Left kidney (tissue), 1 donor: ENCODE measurements at regions not wholly inside any gene's neighbourhood (a gene's known extent, or its start where the extent isn't known, plus 50 kb on each side); places are given as distances from the start of the nearest gene placed in this dataset.

Source experiments
- DNase-seq: peaks from one replicate; pipeline ENCODE4 v3.0.0-alpha.2; 2013

- no peak for DNase-seq
Measured at GRCh38 chr16:85173981-85174751, 61.9 kb upstream of the CIBAR2 start.

DNA sequence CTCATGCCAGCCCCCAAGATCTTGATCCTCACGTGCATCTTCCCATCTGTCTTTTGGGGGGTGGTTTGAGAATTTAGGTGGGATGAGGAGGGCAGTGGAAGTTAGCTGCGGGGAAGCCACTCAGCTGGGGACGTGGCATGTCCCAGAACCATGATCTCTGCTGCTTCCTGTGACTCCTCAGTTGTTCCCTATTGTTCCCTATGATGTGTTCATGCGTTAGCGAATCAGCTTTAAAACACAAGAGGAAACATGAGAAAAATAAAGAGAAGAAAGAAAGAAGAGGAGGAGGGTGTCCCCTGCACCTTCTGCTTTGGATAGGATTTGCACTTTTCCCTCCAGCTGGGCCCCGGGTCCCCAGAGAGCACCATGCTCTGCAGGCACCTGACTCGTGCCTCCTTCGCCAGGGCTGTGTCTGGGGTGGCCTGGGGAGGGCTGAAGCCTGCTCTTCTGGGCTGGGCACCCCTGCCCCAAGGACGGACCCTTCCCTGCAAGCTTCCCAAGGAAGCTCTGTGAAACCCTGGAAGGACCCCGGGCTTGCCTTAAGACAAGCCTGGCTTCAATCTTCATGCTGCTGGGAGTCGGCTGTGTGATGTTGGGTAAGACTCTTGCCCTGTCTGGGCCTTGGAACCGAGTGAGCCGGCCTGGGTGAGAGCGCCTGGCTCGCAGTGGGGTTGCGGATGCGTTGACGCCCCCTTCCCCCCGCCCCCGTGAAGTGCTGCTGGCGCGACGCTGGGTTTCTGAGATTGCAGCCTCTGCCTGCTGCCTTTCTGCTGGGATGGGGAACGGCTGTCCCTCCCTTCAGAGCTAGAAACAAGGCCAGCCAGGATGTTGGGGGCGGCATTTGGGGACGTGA, 62.8 kb upstream of the CIBAR2 start:
- DNase-seq, result no peak

GRCh38 chr16:85175724-85176233, 63.5 kb upstream of the CIBAR2 start:
- DNase-seq, result no peak

- DNase-seq, result no peak
Measured at GRCh38 chr16:85176541-85177447, 64.5 kb upstream of the CIBAR2 start.

- DNase-seq, result no peak
Measured at GRCh38 chr16:85177448-85177846, 65.2 kb upstream of the CIBAR2 start.

- no peak for DNase-seq
Measured at GRCh38 chr16:85178006-85178591, 65.8 kb upstream of the CIBAR2 start.

DNA sequence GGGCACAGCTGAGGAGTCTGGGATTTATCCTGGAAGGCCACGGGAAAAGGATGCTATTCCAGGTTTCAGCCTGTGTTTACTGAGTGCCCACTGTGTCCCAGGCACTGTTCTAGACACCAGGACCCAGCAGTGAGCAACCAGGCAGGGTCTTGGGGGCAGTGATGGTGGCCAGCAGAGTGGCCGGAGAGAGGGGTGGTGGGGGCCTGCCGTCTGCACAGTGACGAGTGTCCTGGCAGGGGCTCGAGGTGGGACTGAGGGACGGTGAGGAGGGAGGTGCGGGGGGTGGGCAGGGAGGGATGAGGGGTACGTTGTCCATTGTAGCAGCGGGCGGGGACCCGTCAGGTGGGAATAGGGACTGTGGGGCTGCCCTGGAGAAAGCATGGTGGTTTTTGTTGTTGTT, 66.3 kb upstream of the CIBAR2 start:
- DNase-seq, result no peak

DNA sequence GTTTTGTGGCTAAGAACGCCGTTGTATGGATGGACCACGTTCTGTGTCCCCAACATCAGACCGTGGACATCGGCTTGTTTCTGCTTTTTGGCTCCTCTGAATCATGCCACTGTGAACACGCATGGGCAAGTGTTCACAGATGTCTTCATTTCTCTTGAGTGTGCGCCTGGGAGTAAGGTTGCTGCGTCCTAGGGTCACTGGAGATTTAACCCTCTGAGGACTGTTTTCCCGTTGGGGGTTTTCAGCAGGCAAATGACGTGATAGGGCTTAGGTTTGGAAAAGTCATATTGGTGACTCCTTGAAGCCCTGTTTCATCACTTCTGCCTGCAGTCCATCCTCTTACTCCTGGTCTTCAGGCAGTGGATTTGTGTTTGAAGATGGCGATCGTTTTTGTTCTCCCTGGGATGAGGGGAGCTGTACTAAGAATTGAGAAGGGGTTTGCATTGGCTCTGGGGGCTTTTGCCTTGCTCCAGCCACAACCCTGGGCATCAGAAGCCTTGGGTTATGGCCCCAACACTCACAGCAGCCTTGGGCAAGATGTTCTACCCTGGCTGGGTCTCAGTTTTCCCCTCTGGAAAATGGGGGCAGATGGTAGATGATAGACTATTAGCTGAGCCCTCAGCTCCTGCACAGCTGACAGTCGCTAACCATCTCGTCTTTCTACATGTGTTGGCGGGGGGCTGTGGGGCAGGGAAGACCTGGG, 67.2 kb upstream of the CIBAR2 start:
- no peak for DNase-seq

DNA sequence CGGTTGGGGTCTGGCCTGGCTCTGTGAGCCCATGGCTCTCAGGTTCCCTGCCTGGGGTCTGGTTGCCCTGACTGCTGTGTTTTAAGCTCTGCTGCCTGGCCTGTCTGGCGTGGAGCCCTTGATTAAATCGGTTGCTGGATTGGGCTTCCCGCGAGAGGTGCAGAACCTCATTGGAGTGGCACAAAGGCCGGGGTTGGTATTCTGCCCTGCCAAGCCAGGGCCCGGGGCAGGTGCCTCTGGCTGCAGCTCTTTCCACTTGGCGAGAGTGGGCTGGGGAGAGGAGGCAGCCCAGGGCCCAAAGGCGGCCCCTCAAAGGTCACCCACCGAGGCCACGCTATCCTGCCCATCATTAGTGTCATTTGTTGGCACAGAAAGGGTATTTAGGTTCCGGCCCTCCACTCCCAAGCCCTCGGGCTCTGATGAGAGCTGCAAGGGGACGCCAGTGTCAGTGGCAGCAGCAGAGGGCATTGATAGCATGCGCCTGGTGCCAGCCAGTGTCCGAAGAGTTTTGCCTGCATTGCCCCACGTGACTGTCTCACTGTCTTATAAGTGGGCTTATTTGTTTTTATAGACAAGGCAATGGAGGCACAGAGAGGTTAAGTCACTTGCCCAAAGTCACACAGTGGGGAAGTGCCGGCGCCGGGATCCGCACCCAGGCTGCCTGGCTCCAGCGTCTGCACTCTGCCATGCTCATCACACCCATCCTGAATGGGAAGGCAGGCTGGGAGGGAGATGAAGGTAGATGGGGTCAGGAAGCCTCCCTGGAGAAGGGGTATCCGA, 68.0 kb upstream of the CIBAR2 start:
- no peak for DNase-seq

DNA sequence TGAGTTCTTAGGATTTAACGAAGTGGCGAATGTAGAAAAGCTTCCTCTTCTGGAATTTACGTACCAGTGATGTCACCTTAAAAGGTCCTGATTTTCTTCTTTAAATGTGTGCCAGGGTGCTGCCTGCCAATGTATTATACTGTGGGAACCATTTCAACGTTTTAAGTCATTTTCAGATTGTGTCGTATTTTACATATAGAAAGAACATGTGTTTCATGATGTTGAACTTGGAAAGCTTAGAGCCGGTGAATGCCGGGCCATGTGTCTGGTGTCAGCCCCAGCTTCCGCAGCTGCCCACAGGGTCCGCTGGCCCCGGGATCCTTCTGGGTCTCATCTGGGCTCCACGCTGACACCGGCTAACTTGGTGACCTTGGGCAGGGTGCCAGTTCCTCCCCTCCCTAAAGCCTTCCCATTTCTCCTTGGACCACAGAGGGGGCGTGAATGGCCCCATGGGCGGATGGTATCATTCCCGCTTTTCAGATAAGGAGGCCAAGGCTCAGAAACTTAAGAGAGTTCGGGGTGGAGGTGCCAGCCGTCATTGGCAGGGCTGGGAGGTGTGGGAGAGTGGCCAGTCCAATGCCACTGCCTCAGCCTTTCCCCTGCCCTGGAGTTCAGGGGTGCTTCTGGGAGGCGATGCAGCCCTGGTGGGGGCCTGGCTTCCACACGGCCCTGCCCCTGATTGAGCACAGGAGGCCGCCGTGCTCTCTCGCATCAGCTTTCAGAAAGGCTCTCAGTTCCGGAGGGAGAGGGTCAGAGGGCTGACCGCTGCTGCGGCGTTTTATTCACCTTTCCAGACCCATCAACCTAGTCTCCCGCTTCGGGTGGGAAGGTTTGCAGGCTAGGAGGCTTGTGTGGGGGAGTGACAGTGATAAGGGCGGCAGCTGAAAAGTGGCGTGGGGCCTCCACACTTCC, 68.8 kb upstream of the CIBAR2 start:
- no peak for DNase-seq

- no peak for DNase-seq
Measured at GRCh38 chr16:85181739-85182129, 69.5 kb upstream of the CIBAR2 start.

DNA sequence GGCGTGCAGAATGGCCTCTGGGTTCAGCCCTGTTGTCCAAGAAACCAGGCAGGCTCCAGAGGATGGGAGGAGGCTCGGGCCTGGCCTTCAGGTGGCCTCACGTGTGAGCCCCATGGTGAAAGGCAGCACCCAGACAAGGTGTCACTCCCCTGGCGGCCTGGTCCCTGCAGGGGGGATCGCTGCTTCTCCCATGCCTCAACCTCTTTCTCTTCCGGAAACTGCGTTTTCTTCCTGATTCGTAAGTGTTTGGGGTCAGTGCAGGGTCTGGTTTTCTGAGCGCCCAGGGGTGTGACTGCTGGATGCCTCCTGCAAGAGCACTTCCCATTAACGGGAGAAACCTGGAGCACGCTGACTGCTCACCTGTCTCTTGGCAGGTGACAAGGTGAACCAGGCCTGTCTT, 70.0 kb upstream of the CIBAR2 start:
- no peak for DNase-seq

GRCh38 chr16:85182774-85183173, 70.5 kb upstream of the CIBAR2 start:
- no peak for DNase-seq

DNA sequence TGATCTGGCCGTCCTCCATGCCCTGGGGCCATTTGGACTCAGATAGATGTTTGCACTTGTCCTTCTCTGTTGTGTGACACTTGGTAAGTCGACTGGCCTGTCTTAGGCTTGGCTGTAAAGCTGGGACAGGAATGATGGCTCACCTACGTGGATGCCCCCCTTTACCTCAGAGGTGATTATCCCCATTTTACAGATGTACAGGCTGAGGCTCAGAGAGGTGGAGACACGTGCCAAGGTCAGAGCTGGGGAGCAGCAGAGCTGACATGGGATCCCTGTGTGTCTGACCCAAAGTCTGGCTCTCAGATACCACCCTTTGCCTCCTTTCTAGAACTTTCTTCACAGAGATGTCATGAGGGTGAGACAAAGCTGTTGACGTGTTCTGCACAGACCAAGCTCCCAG, 71.3 kb upstream of the CIBAR2 start:
- no peak for DNase-seq

- no peak for DNase-seq
Measured at GRCh38 chr16:85184404-85184803, 72.1 kb upstream of the CIBAR2 start.

DNA sequence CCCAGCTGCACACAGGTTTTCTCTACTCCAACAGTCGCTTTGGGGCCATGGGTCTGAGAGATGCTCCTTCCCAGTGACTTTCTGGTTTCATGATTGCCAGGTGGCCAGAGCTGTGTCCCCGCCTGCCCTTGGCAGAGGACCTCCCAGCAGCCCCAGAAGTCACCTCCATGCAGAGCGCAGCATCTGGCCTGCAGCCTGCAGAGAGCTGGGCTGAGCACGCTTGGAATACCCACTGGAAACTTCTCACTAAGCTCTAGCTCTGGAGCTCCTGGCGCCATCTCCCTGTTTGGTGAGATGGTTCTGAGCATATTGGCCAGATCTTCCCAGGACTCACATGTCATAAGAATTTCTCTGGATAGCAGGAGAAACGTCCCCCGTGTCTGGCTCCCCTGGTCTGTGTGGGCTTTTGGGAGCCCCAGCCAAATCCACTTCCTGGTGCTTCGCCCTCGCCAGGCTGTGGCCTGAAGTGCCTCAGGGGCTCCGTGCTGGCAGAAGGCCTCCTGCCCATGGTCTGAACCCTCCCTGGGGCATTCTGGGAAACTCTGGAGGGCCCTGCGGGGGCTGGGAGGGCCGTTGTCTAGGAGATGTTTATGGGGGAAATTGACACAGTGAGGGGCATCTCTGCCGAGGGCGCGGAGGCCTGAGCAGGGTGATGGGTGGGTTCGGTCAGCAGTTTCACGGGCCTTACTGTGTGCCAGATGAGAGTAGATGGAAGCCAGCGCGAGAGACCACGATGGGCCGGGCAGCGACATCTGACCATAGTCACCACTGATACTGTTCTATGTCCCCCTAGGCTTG, 73.2 kb upstream of the CIBAR2 start:
- no peak for DNase-seq

DNA sequence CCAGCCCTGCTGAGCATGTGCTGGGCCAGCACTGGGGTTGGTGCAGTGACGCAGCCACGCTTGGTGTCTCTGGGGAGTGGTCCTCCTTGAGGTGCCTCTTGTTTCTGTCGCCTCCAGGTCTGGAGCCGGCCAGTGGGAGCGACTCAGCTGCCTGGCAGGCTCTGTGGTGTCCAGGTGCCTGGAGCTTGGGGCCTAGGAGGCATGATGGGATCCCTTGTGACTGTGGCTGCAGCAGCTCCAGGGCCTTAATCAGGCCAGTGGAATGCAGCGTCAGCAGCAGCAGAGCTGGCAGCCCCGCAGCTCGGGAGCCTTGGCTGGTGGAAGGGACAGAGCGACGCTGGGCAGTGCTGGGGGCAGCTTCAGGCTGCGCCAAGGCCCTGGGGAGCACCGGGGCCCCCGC, 74.7 kb upstream of the CIBAR2 start:
- DNase-seq, result no peak

GRCh38 chr16:85187447-85187846, 75.2 kb upstream of the CIBAR2 start:
- no peak for DNase-seq
